ENCODE measurements at regions not wholly inside any gene's neighbourhood (a gene's known extent, or its start where the extent isn't known, plus 50 kb on each side); places are given as distances from the start of the nearest gene placed in this dataset.

- no peaks in the 10 kb centered on the region; a peak in 1 of 4 replicates for H3K4me1 ChIP-seq (ENCODE audit: control insufficient read depth in 1 of 2, insufficient read depth in 2 of 2, low read length in 2 of 2)
- no peak overlapping the region for H3K4me3 ChIP-seq (replicated peaks in 1 of 2; ENCODE audit: low read depth in 1 of 2, low read length in 2 of 2)
- intact Hi-C loops (cut with micrococcal nuclease) = no loop called here
- H2AFZ ChIP-seq (ENCODE audit: low read depth, low read length, poor library complexity, severe bottlenecking) = no peak overlapping the region
- ATAC-seq (no peak), DNase-seq (ENCODE audit: low read depth, low spot score) (no peak)
- TF ChIP-seq EGR1 (IDR thresholded peaks at IDR 0.05; ENCODE audit: low read depth) (no peak), POLR2A (IDR thresholded peaks at IDR 0.05; ENCODE audit: borderline replicate concordance, extremely low read depth, insufficient read depth, insufficient read length) (no peak), EZH2phosphoT487 (IDR thresholded peaks at IDR 0.05; ENCODE audit: borderline replicate concordance) (no peak), ZNF274 (IDR thresholded peaks at IDR 0.05; ENCODE audit: low read depth, low read length) (no peak), RAD21 (IDR thresholded peaks at IDR 0.05; ENCODE audit: low read depth) (no peak), POLR2AphosphoS5 (IDR thresholded peaks at IDR 0.05; ENCODE audit: low read depth, low read length) (no peak), MAX (IDR thresholded peaks at IDR 0.05) (no peak), JUND (IDR thresholded peaks at IDR 0.05) (no peak)
- no peaks in the 10 kb centered on the region for H3K9me2 ChIP-seq (ENCODE audit: insufficient read depth)
- H3K27me3 ChIP-seq (ENCODE audit: insufficient read depth, low read length) = no peaks in the 10 kb centered on the region
- no TSS peak for BruUV-seq (replicated peaks)
- H3K4me2 ChIP-seq (ENCODE audit: low read length) = no peak overlapping the region
- ChIA-PET POLR2A (no interaction called here), CTCF (no interaction called here), RAD21 (ENCODE audit: low non-redundant PET in 1 of 2, low total read pairs in 2 of 2, uncharacterized antibody in 2 of 2, unreplicated experiment in 2 of 2) (no interaction called here)
- no peaks in the 10 kb centered on the region for H3K79me2 ChIP-seq (ENCODE audit: insufficient read depth, low read length)
- no peaks in the 10 kb centered on the region for H4K20me1 ChIP-seq (ENCODE audit: insufficient read depth)
- H3K9me3 ChIP-seq (ENCODE audit: control insufficient read depth in 1 of 2, insufficient read depth in 1 of 2, low read depth in 1 of 2, low read length in 2 of 2) = no peaks in the 10 kb centered on the region
- no peak overlapping the region for H3K9ac ChIP-seq (ENCODE audit: low read length)
- H3K27ac ChIP-seq (ENCODE audit: low read depth, low read length) = no peak overlapping the region
- no peaks in the 10 kb centered on the region for H3K36me3 ChIP-seq (ENCODE audit: control insufficient read depth in 1 of 2, insufficient read depth in 2 of 2, low read length in 2 of 2)
Measured at GRCh38 chr2:12316476-12316875, 400.3 kb upstream of the TRIB2 start.

DNA sequence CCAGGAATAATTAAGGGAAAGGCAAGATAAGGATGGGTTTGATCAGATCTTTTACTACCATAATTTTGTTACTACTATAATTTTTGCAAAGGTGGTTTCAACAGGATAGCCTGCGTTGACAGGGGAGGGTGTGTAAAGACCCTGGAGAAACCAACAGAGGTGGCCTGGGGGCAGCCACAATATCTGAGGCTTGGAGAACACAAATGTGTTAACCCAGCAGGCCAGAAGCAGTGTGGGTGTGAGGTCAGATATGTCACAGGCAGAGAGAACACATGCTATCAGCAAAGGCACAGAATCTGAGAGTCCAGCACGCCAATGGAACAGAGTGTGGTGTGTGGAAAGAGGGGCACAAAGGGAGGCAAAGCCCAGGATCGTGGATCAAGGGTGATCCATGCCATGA is 399.4 kb upstream of the TRIB2 start:
- intact Hi-C loops (cut with micrococcal nuclease) = no loop called here
- Histone ChIP-seq H3K36me3 (ENCODE audit: control insufficient read depth in 1 of 2, insufficient read depth in 2 of 2, low read length in 2 of 2) (no peaks in the 10 kb centered on the region), H4K20me1 (ENCODE audit: insufficient read depth) (no peaks in the 10 kb centered on the region), H3K4me2 (ENCODE audit: low read length) (no peak overlapping the region), H3K27me3 (ENCODE audit: insufficient read depth, low read length) (no peaks in the 10 kb centered on the region), H3K9me3 (ENCODE audit: control insufficient read depth in 1 of 2, insufficient read depth in 1 of 2, low read depth in 1 of 2, low read length in 2 of 2) (no peaks in the 10 kb centered on the region), H3K79me2 (ENCODE audit: insufficient read depth, low read length) (no peaks in the 10 kb centered on the region), H3K9me2 (ENCODE audit: insufficient read depth) (no peaks in the 10 kb centered on the region), H2AFZ (ENCODE audit: low read depth, low read length, poor library complexity, severe bottlenecking) (no peak overlapping the region), H3K4me3 (replicated peaks in 1 of 2; ENCODE audit: low read depth in 1 of 2, low read length in 2 of 2) (no peak overlapping the region), H3K9ac (ENCODE audit: low read length) (no peak overlapping the region), H3K27ac (ENCODE audit: low read depth, low read length) (no peak overlapping the region), H3K4me1 (ENCODE audit: control insufficient read depth in 1 of 2, insufficient read depth in 2 of 2, low read length in 2 of 2) (no peaks in the 10 kb centered on the region; a peak in 1 of 4 replicates)
- ATAC-seq (no peak), DNase-seq (ENCODE audit: low read depth, low spot score) (no peak)
- RAD21 ChIA-PET (ENCODE audit: low non-redundant PET in 1 of 2, low total read pairs in 2 of 2, uncharacterized antibody in 2 of 2, unreplicated experiment in 2 of 2) = no interaction called here
- CTCF ChIA-PET = no interaction called here
- no peak for TF ChIP-seq EZH2 (IDR thresholded peaks at IDR 0.05)
- TF ChIP-seq EZH2phosphoT487 (IDR thresholded peaks at IDR 0.05; ENCODE audit: borderline replicate concordance) = no peak
- TF ChIP-seq, protein P1, sequence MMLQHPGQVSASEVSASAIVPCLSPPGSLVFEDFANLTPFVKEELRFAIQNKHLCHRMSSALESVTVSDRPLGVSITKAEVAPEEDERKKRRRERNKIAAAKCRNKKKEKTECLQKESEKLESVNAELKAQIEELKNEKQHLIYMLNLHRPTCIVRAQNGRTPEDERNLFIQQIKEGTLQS (IDR thresholded peaks at IDR 0.05) = no peak
- no peak for TF ChIP-seq CBX3 (IDR thresholded peaks at IDR 0.05; ENCODE audit: low read depth)
- TF ChIP-seq JUND (IDR thresholded peaks at IDR 0.05) = no peak
- TF ChIP-seq, protein P2, sequence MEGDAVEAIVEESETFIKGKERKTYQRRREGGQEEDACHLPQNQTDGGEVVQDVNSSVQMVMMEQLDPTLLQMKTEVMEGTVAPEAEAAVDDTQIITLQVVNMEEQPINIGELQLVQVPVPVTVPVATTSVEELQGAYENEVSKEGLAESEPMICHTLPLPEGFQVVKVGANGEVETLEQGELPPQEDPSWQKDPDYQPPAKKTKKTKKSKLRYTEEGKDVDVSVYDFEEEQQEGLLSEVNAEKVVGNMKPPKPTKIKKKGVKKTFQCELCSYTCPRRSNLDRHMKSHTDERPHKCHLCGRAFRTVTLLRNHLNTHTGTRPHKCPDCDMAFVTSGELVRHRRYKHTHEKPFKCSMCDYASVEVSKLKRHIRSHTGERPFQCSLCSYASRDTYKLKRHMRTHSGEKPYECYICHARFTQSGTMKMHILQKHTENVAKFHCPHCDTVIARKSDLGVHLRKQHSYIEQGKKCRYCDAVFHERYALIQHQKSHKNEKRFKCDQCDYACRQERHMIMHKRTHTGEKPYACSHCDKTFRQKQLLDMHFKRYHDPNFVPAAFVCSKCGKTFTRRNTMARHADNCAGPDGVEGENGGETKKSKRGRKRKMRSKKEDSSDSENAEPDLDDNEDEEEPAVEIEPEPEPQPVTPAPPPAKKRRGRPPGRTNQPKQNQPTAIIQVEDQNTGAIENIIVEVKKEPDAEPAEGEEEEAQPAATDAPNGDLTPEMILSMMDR (IDR thresholded peaks at IDR 0.05 in 2 of 3, conservative IDR thresholded peaks at IDR 0.05 in 1 of 3; ENCODE audit: borderline replicate concordance in 1 of 3, insufficient read depth in 1 of 3, low read depth in 2 of 3, low read length in 2 of 3) = no peak
- TF ChIP-seq EGR1 (IDR thresholded peaks at IDR 0.05; ENCODE audit: low read depth) = no peak
- no peak for TF ChIP-seq POLR2AphosphoS5 (IDR thresholded peaks at IDR 0.05; ENCODE audit: low read depth, low read length)
- TF ChIP-seq SIN3A (IDR thresholded peaks at IDR 0.05; ENCODE audit: low read depth) = no peak
- no peak for TF ChIP-seq SRF (IDR thresholded peaks at IDR 0.05; ENCODE audit: low read depth)
- TF ChIP-seq MAX (IDR thresholded peaks at IDR 0.05) = no peak
- no peak for TF ChIP-seq SP1 (IDR thresholded peaks at IDR 0.05; ENCODE audit: low read depth)
- no peak for TF ChIP-seq CEBPB (IDR thresholded peaks at IDR 0.05; ENCODE audit: low read depth)
- TF ChIP-seq YY1 (IDR thresholded peaks at IDR 0.05; ENCODE audit: extremely low read depth, insufficient replicate concordance, low read depth, low read length) = no peak
- TF ChIP-seq FOSL1 (IDR thresholded peaks at IDR 0.05; ENCODE audit: low read depth) = no peak
- no peak for TF ChIP-seq ZNF274 (IDR thresholded peaks at IDR 0.05; ENCODE audit: low read depth, low read length)
- no TSS peak for BruUV-seq (replicated peaks)
- POLR2A ChIA-PET = no interaction called here
